Adrenal gland (tissue), 9 donors: ENCODE measurements at regions not wholly inside any gene's neighbourhood (a gene's known extent, or its start where the extent isn't known, plus 50 kb on each side); places are given as distances from the start of the nearest gene placed in this dataset.

ENCODE experiments used
- DNase-seq, 7 donors: peaks; one replicate each; pipeline ENCODE4 v3.0.0-alpha.2; 2019 to 2020
- H3K27ac ChIP-seq, 5 donors: fragments of 200-600 bp; sonication (generic) in 4 of 5; 1 replicate in 3 of 5; 2 replicates in 2 of 5; pipeline versions ENCODE4 v1.5.1 to v1.8.0; 2016 to 2020; ENCODE audit warnings: mild to moderate bottlenecking in 1 of 5
- H3K27me3 ChIP-seq: fragments of 200-600 bp; 2 replicates; pipeline ENCODE4 v1.8.0; 2021
- H3K36me3 ChIP-seq, 2 donors: fragments of 200-600 bp; replicated peaks in 1 of 2; 1 replicate in 1 of 2; 2 replicates in 1 of 2; pipeline versions ENCODE4 v1.5.1 to v1.8.0; 2018 to 2022
- H3K4me1 ChIP-seq, 2 donors: fragments of 200-600 bp; replicated peaks in 1 of 2; 1 replicate in 1 of 2; 2 replicates in 1 of 2; pipeline versions ENCODE4 v1.5.1 to v1.8.0; 2018 to 2021
- H3K4me3 ChIP-seq, 4 donors: fragments of 200-600 bp; sonication (generic) in 3 of 4; one replicate each; pipeline ENCODE4 v1.5.1; 2016 to 2018
- H3K9me3 ChIP-seq, 3 donors: fragments of 200-600 bp; sonication (generic) in 1 of 3; replicated peaks in 1 of 3; 1 replicate in 2 of 3; 2 replicates in 1 of 3; pipeline versions ENCODE4 v1.5.1 to v1.8.0; 2016 to 2021
- POLR2A ChIP-seq, 2 donors: fragments of 450-650 bp; IDR thresholded peaks; one replicate each; pipeline ENCODE4 v1.6.1; 2017; ENCODE audit warnings: antibody characterized with exemption in 2 of 2, mild to moderate bottlenecking in 2 of 2, moderate library complexity in 1 of 2
- WGBS, 4 donors: extraction: QIAGEN DNeasy Blood & Tissue Kit in 2 of 4; methylation state at CpG; one replicate each; pipeline versions ENCODE4 v1.1.5 to v1.1.7; 2013 to 2017; 5-methylcytosine and 5-hydroxymethylcytosine counted together
- intact Hi-C, 2 donors: fragments of 100-400 bp; cut with DNase I; formaldehyde crosslinking; loops; one replicate each; pipeline versions ENCODE4 v1.14.1 to v1.15.0; 2022 to 2023
- TF ChIP-seq, protein P1 (sequence below), 6 experiments: fragments of 450-650 bp in 4 of 6; fragments of 200-600 bp in 2 of 6; sonication (generic) in 1 of 6; IDR thresholded peaks; 1 replicate in 5 of 6; 2 replicates in 1 of 6; pipeline versions ENCODE4 v1.5.1 to v1.8.0; 2016 to 2021; ENCODE audit warnings: antibody characterized with exemption in 6 of 6, mild to moderate bottlenecking in 2 of 6, moderate library complexity in 1 of 6
- donor health status: healthy with polysubstance abuse.
- donor health status: Bipolar disorder and iron deficiency.
- donor health status: DM: yes; HTN: yes; CAD: no.
- donor health status: DM: no; HTN: no; CAD: no.
- donor health status: DM: no; HTN: no; CAD: no.

DNA sequence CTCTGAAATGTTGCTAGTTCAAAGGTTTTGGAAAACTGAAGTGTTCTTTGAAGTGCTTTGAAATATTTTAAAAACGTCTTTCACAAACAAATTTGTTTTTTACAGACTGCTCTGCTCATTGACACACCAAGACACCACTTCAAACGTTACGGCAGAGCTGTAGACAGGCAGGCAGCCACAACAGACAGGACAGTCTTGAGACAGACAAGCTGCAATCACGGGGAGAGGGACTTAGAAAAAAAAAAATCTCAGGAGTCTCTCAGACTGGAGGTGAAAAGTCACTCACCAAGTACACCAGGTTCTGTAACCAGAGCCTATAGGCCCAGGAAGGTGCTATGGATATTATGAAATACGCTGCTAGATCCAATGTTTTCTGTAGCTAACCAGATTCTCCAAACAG lies 135.4 kb downstream of the ISL1 start:
- TF ChIP-seq, protein P1, sequence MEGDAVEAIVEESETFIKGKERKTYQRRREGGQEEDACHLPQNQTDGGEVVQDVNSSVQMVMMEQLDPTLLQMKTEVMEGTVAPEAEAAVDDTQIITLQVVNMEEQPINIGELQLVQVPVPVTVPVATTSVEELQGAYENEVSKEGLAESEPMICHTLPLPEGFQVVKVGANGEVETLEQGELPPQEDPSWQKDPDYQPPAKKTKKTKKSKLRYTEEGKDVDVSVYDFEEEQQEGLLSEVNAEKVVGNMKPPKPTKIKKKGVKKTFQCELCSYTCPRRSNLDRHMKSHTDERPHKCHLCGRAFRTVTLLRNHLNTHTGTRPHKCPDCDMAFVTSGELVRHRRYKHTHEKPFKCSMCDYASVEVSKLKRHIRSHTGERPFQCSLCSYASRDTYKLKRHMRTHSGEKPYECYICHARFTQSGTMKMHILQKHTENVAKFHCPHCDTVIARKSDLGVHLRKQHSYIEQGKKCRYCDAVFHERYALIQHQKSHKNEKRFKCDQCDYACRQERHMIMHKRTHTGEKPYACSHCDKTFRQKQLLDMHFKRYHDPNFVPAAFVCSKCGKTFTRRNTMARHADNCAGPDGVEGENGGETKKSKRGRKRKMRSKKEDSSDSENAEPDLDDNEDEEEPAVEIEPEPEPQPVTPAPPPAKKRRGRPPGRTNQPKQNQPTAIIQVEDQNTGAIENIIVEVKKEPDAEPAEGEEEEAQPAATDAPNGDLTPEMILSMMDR (IDR thresholded peaks at IDR 0.05) = no peak
- TF ChIP-seq POLR2A (IDR thresholded peaks at IDR 0.05) = no peak
- Histone ChIP-seq H3K4me3 (no peak overlapping the region), H3K4me1 (no peaks in the 10 kb centered on the region), H3K27me3 (no peaks in the 10 kb centered on the region), H3K36me3 (no peaks in the 10 kb centered on the region), H3K9me3 (no peaks in the 10 kb centered on the region), H3K27ac (no peak overlapping the region)
- no peak for DNase-seq
- intact Hi-C loops = no loop called here
- 26 to 42% (median 31%) methylated on average over 5 of the region's 5 CpGs for WGBS, 4 donors

DNA sequence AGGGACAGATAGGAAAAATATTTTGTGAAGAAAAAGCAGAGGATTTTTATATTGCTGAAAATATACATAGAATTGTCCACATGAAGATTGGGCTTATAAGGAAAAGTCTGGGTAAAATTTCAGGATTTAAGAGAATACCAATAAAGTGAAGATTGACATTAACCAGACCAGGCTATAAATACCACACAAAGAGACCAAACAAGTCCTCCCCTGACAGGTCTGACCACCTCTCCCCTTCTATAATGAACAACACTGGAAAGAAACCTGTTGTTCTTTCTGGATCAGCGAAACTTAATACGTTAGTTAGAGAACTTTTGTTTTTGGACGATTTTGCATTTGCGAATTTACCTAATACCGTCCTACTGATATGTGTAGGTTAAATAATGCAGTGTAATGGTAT lies 138.3 kb downstream of the ISL1 start:
- DNase-seq = no peak
- no peak for TF ChIP-seq POLR2A (IDR thresholded peaks at IDR 0.05)
- TF ChIP-seq, protein P1 (IDR thresholded peaks at IDR 0.05) = no peak
- Histone ChIP-seq H3K27ac (no peak overlapping the region), H3K4me1 (no peaks in the 10 kb centered on the region), H3K9me3 (no peaks in the 10 kb centered on the region), H3K4me3 (no peak overlapping the region), H3K36me3 (no peaks in the 10 kb centered on the region), H3K27me3 (no peaks in the 10 kb centered on the region)
- intact Hi-C loops = no loop called here
- 63 to 76% (median 70%) methylated on average over 5 of the region's 5 CpGs for WGBS, 4 donors

DNA sequence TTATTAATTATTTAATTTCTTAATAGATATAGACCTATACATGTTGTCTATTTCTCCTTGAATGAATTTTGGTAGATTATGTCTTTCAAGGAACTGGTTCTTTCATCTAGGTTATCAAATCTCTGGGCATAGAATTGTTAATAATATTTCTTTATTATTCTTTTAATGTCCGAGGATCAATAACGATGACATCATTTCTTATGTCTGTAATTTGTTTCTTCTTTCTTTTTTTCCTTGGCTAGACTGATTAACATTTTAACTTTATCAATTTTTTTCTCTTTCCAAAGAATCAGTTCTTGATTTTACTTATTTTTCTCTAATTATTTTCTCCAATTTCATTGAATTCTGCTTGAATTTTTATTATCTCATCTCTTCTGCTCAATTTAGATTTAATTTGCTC lies 156.0 kb downstream of the ISL1 start:
- Histone ChIP-seq H3K27me3 (no peaks in the 10 kb centered on the region), H3K36me3 (no peaks in the 10 kb centered on the region), H3K4me3 (no peak overlapping the region), H3K4me1 (no peaks in the 10 kb centered on the region), H3K27ac (no peak overlapping the region), H3K9me3 (peaks cover 0 to 12% (median 0%) of the 10 kb centered on the region in 3 donors)
- no peak for DNase-seq
- intact Hi-C loops = no loop called here
- 83 to 93% (median 88%) methylated on average over 2 of the region's 2 CpGs for WGBS, 4 donors
- TF ChIP-seq POLR2A (IDR thresholded peaks at IDR 0.05) = no peak
- TF ChIP-seq, protein P1 (IDR thresholded peaks at IDR 0.05) = no peak

DNA sequence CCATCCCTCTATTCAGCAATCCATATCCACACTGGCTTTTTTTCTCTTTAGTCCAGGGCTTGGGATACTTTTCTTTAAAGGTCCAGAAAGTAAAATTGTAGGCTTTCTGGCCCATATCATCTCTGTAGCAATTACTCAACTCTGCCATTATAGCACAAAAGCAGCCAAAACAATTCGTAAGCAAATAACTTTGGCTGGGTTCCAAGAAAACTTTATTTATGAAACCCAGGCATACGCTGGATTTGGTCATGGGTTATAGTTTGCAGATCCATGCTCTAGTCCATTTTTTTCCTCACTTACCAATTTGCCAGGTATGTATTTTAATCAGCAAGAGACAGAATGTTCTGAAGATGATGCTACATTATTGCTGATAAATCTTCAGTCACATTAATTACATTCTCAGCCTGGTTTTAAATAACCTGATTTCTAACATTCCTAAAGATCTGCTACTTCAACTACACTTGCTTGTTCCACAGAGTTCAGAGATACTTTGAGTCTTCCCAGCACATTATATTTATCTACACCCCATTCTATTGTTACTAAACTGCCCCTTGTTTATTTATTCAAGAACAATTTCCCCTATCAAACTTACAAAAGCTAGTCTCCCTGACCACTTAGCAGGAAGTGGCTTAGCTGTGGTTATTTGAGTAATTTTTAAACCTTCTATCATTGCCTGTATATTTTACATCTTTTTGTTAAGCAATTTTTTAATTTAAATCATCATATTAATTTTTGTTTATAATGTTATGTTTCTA lies 161.0 kb downstream of the ISL1 start:
- Histone ChIP-seq H3K9me3 (no peaks in the 10 kb centered on the region), H3K27me3 (no peaks in the 10 kb centered on the region), H3K27ac (no peak overlapping the region), H3K36me3 (no peaks in the 10 kb centered on the region), H3K4me1 (no peaks in the 10 kb centered on the region), H3K4me3 (no peak overlapping the region)
- TF ChIP-seq POLR2A (IDR thresholded peaks at IDR 0.05) = no peak
- TF ChIP-seq, protein P1 (IDR thresholded peaks at IDR 0.05) = no peak
- WGBS, 4 donors = 24 to 42% (median 32%) methylated on average over 2 of the region's 2 CpGs
- intact Hi-C loops = no loop called here
- no peak for DNase-seq
